ENCODE measurements at regions not wholly inside any gene's neighbourhood (a gene's known extent, or its start where the extent isn't known, plus 50 kb on each side); places are given as distances from the start of the nearest gene placed in this dataset.

GRCh38 chr5:84450617-84451414, 66.1 kb upstream of the EDIL3 start:
- FAIRE-seq, result peak; percentile 32
- DNase-seq (ENCODE audit: low read depth in 1 of 2, low spot score in 2 of 2), result no peak
- Histone ChIP-seq H3K36me3 (ENCODE audit: control insufficient read depth in 2 of 4, insufficient read depth in 4 of 4, low read length in 3 of 4) (no peaks in the 10 kb centered on the region), H3K56ac (replicated peaks; ENCODE audit: insufficient read length, low read depth, low read length) (no peak overlapping the region), H2BK20ac (ENCODE audit: low read length) (no peak overlapping the region), H3K79me2 (ENCODE audit: control insufficient read depth in 1 of 2, insufficient read depth in 2 of 2, low read length in 2 of 2) (no peaks in the 10 kb centered on the region), H3K4me3 (ENCODE audit: extremely low read depth in 1 of 4, insufficient read depth in 2 of 4, low read depth in 3 of 4, low read length in 4 of 4) (no peak overlapping the region), H4K20me1 (replicated peaks in 1 of 2; ENCODE audit: control insufficient read depth in 1 of 2, insufficient read depth in 2 of 2, low read length in 2 of 2) (no peaks in the 10 kb centered on the region), H3K79me1 (ENCODE audit: low read depth, low read length) (no peaks in the 10 kb centered on the region), H2BK12ac (ENCODE audit: low read depth, low read length) (no peak overlapping the region), H4K8ac (ENCODE audit: extremely low read depth, insufficient read depth, low read length) (no peak overlapping the region), H4K91ac (replicated peaks; ENCODE audit: insufficient read length, low read length) (no peak overlapping the region), H4K5ac (ENCODE audit: insufficient read length, low read depth, low read length) (no peak overlapping the region), H3K4ac (replicated peaks; ENCODE audit: insufficient read length, low read depth, low read length) (no peak overlapping the region), H3K14ac (ENCODE audit: insufficient read length) (no peak overlapping the region), H2AFZ (ENCODE audit: low read length) (no peak overlapping the region), H2BK15ac (ENCODE audit: low read length) (no peak overlapping the region), H3K18ac (ENCODE audit: extremely low read depth, low read length) (no peak overlapping the region), H3K9me3 (ENCODE audit: insufficient read depth in 2 of 2, low read depth in 1 of 2, low read length in 1 of 2) (peaks cover 0 to 11% of the 10 kb centered on the region in 2 experiments; a peak in 1 of 4 replicates), H3K9ac (replicated peaks in 1 of 4; ENCODE audit: extremely low read depth in 1 of 4, low read depth in 3 of 4, low read length in 3 of 4) (no peak overlapping the region), H2BK5ac (ENCODE audit: low read depth, low read length) (no peak overlapping the region), H2BK120ac (replicated peaks; ENCODE audit: low read depth, low read length) (no peak overlapping the region), H3K4me1 (replicated peaks in 1 of 4; ENCODE audit: control insufficient read depth in 3 of 4, insufficient read depth in 4 of 4, low read length in 3 of 4) (no peaks in the 10 kb centered on the region), H3K27ac (ENCODE audit: low read depth, low read length) (no peak overlapping the region), H3K27me3 (replicated peaks in 1 of 4; ENCODE audit: control insufficient read depth in 3 of 4, extremely low read depth in 1 of 4, insufficient read depth in 3 of 4, low read length in 3 of 4) (no peaks in the 10 kb centered on the region), H3K4me2 (ENCODE audit: insufficient read depth in 1 of 2, low read depth in 2 of 2, low read length in 2 of 2) (no peak overlapping the region), H2AK5ac (ENCODE audit: low read depth, low read length) (no peak overlapping the region), H3K23me2 (ENCODE audit: low read depth, low read length) (no peaks in the 10 kb centered on the region), H3K23ac (ENCODE audit: insufficient read length) (no peak overlapping the region)
- POLR2A ChIA-PET (ENCODE audit: partially characterized antibody), result no interaction called here
- TF ChIP-seq CTCF (IDR thresholded peaks at IDR 0.05; ENCODE audit: control extremely low read depth in 1 of 3, insufficient read depth in 1 of 3, low read depth in 1 of 3, low read length in 3 of 3) (peak in 1 of 3 experiments; percentile 30; a peak in 2 of 4 replicates), HDAC6 (IDR thresholded peaks at IDR 0.05; ENCODE audit: low read depth, low read length) (no peak)
- WGBS, 2 experiments (ENCODE audit: extremely low coverage in 1 of 2, insufficient coverage in 1 of 2, insufficient read length in 1 of 2, insufficient replicate concordance in 2 of 2, low coverage in 1 of 2, low lambda C conversion rate in 2 of 2, missing lambda C conversion rate in 1 of 2), result 85% methylated on average over 2 of the region's 2 CpGs; no CpG with 5 or more reads in 1 of the 2 experiments
- CTCF ChIA-PET (ENCODE audit: partially characterized antibody), result interaction anchor here (0.6 to 1.6 kb wide), 10 partner anchors 9 to 375 kb away, joined by 3 to 12 read pairs (median 3); no protein-coding TSS in a partner anchor

All from H1 (cell line).